ENCODE measurements at regions not wholly inside any gene's neighbourhood (a gene's known extent, or its start where the extent isn't known, plus 50 kb on each side); places are given as distances from the start of the nearest gene placed in this dataset.
A peak's percentile ranks its signal among the peaks of the same experiment; 100 is the strongest.

- WGBS, 2 donors: 71 to 85% methylated on average over 8 of the region's 8 CpGs
- H3K4me1 ChIP-seq: no peaks in the 10 kb centered on the region
- no peak for TF ChIP-seq POLR2AphosphoS5 (IDR thresholded peaks at IDR 0.05)
- no peak for TF ChIP-seq POLR2A (IDR thresholded peaks at IDR 0.05)
- no peak for TF ChIP-seq CTCF (IDR thresholded peaks at IDR 0.05)
- no peak for TF ChIP-seq EP300 (IDR thresholded peaks at IDR 0.05)
Measured at GRCh38 chr18:25834061-25834460, 256.4 kb downstream of the SS18 start.

GRCh38 chr18:25832001-25832604 is 258.3 kb downstream of the SS18 start:
- DNase-seq (peak; percentile 41 to 50), ATAC-seq (ENCODE audit: low FRiP score in 2 of 2) (peak; percentile 63 to 82)
- Histone ChIP-seq H3K9me3 (no peaks in the 10 kb centered on the region), H3K36me3 (no peaks in the 10 kb centered on the region), H3K27ac (no peak overlapping the region), H3K4me3 (no peak overlapping the region), H3K4me1 (peaks cover 0 to 12% (median 0%) of the 10 kb centered on the region in 4 donors), H3K27me3 (no peaks in the 10 kb centered on the region)
- TF ChIP-seq CTCF (IDR thresholded peaks at IDR 0.05) (peak in 5 of 6 experiments; percentile 8 to 64 (median 58)), POLR2AphosphoS5 (IDR thresholded peaks at IDR 0.05) (no peak), POLR2A (IDR thresholded peaks at IDR 0.05) (no peak), EP300 (IDR thresholded peaks at IDR 0.05) (no peak)
- WGBS, 2 donors: 16 to 38% methylated on average over 3 of the region's 3 CpGs

More at GRCh38 chr18:25834061-25834460, 256.4 kb downstream of the SS18 start:
- H3K27ac ChIP-seq: no peak overlapping the region
- DNase-seq: peak in 1 of 2 donors; percentile 30
- no peak for ATAC-seq (ENCODE audit: low FRiP score in 2 of 2)
- H3K27me3 ChIP-seq: no peaks in the 10 kb centered on the region
- H3K36me3 ChIP-seq: no peaks in the 10 kb centered on the region
- H3K9me3 ChIP-seq: no peaks in the 10 kb centered on the region
- H3K4me3 ChIP-seq: no peak overlapping the region

GRCh38 chr18:25831301-25831701 is 259.1 kb downstream of the SS18 start:
- ATAC-seq (ENCODE audit: low FRiP score in 2 of 2): peak; percentile 22 to 48

GRCh38 chr18:25830787-25831186 is 259.6 kb downstream of the SS18 start:
- ATAC-seq (ENCODE audit: low FRiP score in 2 of 2): peak; percentile 52 to 87

More at GRCh38 chr18:25831301-25831701, 259.1 kb downstream of the SS18 start:
- no peak for TF ChIP-seq POLR2AphosphoS5 (IDR thresholded peaks at IDR 0.05)
- no peak for TF ChIP-seq CTCF (IDR thresholded peaks at IDR 0.05)
- no peak for TF ChIP-seq POLR2A (IDR thresholded peaks at IDR 0.05)
- TF ChIP-seq EP300 (IDR thresholded peaks at IDR 0.05): no peak
- no peak for DNase-seq
- 81 to 90% methylated on average over 5 of the region's 5 CpGs for WGBS, 2 donors
- Histone ChIP-seq H3K27me3 (no peaks in the 10 kb centered on the region), H3K36me3 (no peaks in the 10 kb centered on the region), H3K4me3 (no peak overlapping the region), H3K27ac (no peak overlapping the region), H3K9me3 (no peaks in the 10 kb centered on the region), H3K4me1 (peaks cover 0 to 12% (median 0%) of the 10 kb centered on the region in 4 donors)

More at GRCh38 chr18:25830787-25831186, 259.6 kb downstream of the SS18 start:
- Histone ChIP-seq H3K9me3 (no peaks in the 10 kb centered on the region), H3K27me3 (no peaks in the 10 kb centered on the region), H3K4me1 (peaks cover 0 to 12% (median 0%) of the 10 kb centered on the region in 4 donors), H3K36me3 (no peaks in the 10 kb centered on the region), H3K27ac (no peak overlapping the region), H3K4me3 (no peak overlapping the region)
- no peak for TF ChIP-seq POLR2A (IDR thresholded peaks at IDR 0.05)
- TF ChIP-seq CTCF (IDR thresholded peaks at IDR 0.05): no peak
- no peak for TF ChIP-seq POLR2AphosphoS5 (IDR thresholded peaks at IDR 0.05)
- no peak for TF ChIP-seq EP300 (IDR thresholded peaks at IDR 0.05)
- no peak for DNase-seq
- 73 to 92% methylated on average over 2 of the region's 2 CpGs for WGBS, 2 donors
